IPS-18c (cell line): ENCODE measurements at regions not wholly inside any gene's neighbourhood (a gene's known extent, or its start where the extent isn't known, plus 50 kb on each side); places are given as distances from the start of the nearest gene placed in this dataset.

ENCODE experiments used
- H3K4me3 ChIP-seq: 2 replicates; pipeline ENCODE4 v1.7.0; 2013; ENCODE audit warnings: low read depth, mild to moderate bottlenecking, low read length, moderate library complexity; ENCODE audit not compliant: insufficient read depth
- H3K9me3 ChIP-seq: one replicate; pipeline ENCODE4 v1.6.1; 2013; ENCODE audit warnings: mild to moderate bottlenecking, low read length, moderate library complexity; ENCODE audit not compliant: control insufficient read depth, insufficient read depth

GRCh38 chr14:83828406-83828805, 1701.5 kb upstream of the FLRT2 start:
- Histone ChIP-seq H3K9me3 (no peaks in the 10 kb centered on the region), H3K4me3 (no peak overlapping the region)

GRCh38 chr14:83830316-83830715, 1699.6 kb upstream of the FLRT2 start:
- H3K9me3 ChIP-seq: no peaks in the 10 kb centered on the region

GRCh38 chr14:83838226-83838625, 1691.7 kb upstream of the FLRT2 start:
- H3K9me3 ChIP-seq: no peaks in the 10 kb centered on the region
- no peak overlapping the region for H3K4me3 ChIP-seq

More at GRCh38 chr14:83830316-83830715, 1699.6 kb upstream of the FLRT2 start:
- H3K4me3 ChIP-seq: no peak overlapping the region

GRCh38 chr14:83842547-83842946, 1687.4 kb upstream of the FLRT2 start:
- Histone ChIP-seq H3K4me3 (no peak overlapping the region), H3K9me3 (no peaks in the 10 kb centered on the region)

- Histone ChIP-seq H3K4me3 (no peak overlapping the region), H3K9me3 (no peaks in the 10 kb centered on the region)
Observed at GRCh38 chr14:83847102-83847501, 1682.8 kb upstream of the FLRT2 start.

GRCh38 chr14:83850092-83850491, 1679.9 kb upstream of the FLRT2 start:
- Histone ChIP-seq H3K9me3 (no peaks in the 10 kb centered on the region), H3K4me3 (no peak overlapping the region)

- no peak overlapping the region for H3K4me3 ChIP-seq
- H3K9me3 ChIP-seq: no peaks in the 10 kb centered on the region
Observed at GRCh38 chr14:83856334-83856733, 1673.6 kb upstream of the FLRT2 start.

- H3K4me3 ChIP-seq: no peak overlapping the region
- no peaks in the 10 kb centered on the region for H3K9me3 ChIP-seq
Observed at GRCh38 chr14:83860631-83861155, 1669.3 kb upstream of the FLRT2 start.

GRCh38 chr14:83863042-83863774, 1666.7 kb upstream of the FLRT2 start:
- H3K9me3 ChIP-seq: no peaks in the 10 kb centered on the region
- H3K4me3 ChIP-seq: no peak overlapping the region

GRCh38 chr14:83864106-83864505, 1665.8 kb upstream of the FLRT2 start:
- no peak overlapping the region for H3K4me3 ChIP-seq
- H3K9me3 ChIP-seq: no peaks in the 10 kb centered on the region

GRCh38 chr14:83867566-83868225, 1662.2 kb upstream of the FLRT2 start:
- Histone ChIP-seq H3K9me3 (no peaks in the 10 kb centered on the region), H3K4me3 (no peak overlapping the region)

- Histone ChIP-seq H3K9me3 (no peaks in the 10 kb centered on the region), H3K4me3 (no peak overlapping the region)
Observed at GRCh38 chr14:83870546-83871270, 1659.2 kb upstream of the FLRT2 start.

- Histone ChIP-seq H3K9me3 (no peaks in the 10 kb centered on the region), H3K4me3 (no peak overlapping the region)
Observed at GRCh38 chr14:83873669-83874068, 1656.3 kb upstream of the FLRT2 start.

- Histone ChIP-seq H3K9me3 (no peaks in the 10 kb centered on the region), H3K4me3 (no peak overlapping the region)
Observed at GRCh38 chr14:83874662-83875061, 1655.3 kb upstream of the FLRT2 start.

- Histone ChIP-seq H3K9me3 (no peaks in the 10 kb centered on the region), H3K4me3 (no peak overlapping the region)
Observed at GRCh38 chr14:83883732-83884131, 1646.2 kb upstream of the FLRT2 start.

- Histone ChIP-seq H3K9me3 (no peaks in the 10 kb centered on the region), H3K4me3 (no peak overlapping the region)
Observed at GRCh38 chr14:83885837-83886293, 1644.1 kb upstream of the FLRT2 start.

GRCh38 chr14:83887866-83888265, 1642.1 kb upstream of the FLRT2 start:
- Histone ChIP-seq H3K9me3 (no peaks in the 10 kb centered on the region), H3K4me3 (no peak overlapping the region)

GRCh38 chr14:83893447-83893846, 1636.5 kb upstream of the FLRT2 start:
- no peaks in the 10 kb centered on the region for H3K9me3 ChIP-seq
- no peak overlapping the region for H3K4me3 ChIP-seq
